ENCODE measurements at regions not wholly inside any gene's neighbourhood (a gene's known extent, or its start where the extent isn't known, plus 50 kb on each side); places are given as distances from the start of the nearest gene placed in this dataset.

DNA sequence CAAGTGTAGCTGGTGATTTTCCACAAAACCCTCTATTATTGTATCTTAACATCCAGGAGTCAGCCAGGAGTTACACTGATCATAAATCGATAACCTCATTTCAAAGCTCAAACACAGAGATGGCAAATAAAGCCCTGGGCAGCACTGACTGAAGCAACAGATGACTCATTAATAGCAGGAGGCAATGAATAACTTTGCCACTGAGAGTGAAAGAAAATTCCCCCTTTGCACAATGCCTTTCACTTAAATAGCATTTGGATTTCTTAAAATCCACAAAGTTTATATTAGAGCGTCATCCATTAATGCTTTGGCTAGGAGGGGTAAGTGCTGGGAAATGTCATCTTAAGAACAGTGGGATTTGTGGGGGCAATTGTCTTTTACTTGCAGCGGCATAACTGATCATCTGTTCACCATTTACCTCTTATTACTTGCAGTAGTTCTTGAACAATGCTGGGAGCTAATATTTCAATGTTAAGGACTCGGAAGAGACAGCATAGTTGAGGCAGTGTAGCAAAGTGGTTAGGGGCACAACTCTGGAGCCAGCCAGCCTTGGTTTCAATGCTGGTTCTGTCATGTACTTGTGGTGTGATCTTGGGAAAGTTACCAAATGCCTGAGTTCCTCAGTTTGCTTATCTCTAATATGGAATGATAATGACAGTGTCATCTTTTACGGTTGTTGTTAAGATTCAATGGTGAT is 630.4 kb upstream of the TBL1XR1 start:
- TF ChIP-seq, protein P1, sequence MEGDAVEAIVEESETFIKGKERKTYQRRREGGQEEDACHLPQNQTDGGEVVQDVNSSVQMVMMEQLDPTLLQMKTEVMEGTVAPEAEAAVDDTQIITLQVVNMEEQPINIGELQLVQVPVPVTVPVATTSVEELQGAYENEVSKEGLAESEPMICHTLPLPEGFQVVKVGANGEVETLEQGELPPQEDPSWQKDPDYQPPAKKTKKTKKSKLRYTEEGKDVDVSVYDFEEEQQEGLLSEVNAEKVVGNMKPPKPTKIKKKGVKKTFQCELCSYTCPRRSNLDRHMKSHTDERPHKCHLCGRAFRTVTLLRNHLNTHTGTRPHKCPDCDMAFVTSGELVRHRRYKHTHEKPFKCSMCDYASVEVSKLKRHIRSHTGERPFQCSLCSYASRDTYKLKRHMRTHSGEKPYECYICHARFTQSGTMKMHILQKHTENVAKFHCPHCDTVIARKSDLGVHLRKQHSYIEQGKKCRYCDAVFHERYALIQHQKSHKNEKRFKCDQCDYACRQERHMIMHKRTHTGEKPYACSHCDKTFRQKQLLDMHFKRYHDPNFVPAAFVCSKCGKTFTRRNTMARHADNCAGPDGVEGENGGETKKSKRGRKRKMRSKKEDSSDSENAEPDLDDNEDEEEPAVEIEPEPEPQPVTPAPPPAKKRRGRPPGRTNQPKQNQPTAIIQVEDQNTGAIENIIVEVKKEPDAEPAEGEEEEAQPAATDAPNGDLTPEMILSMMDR (IDR thresholded peaks at IDR 0.05; ENCODE audit: low read depth, low read length, missing control alignments): no peak
- DNase-seq (ENCODE audit: extremely low read depth, low read depth): peak; percentile 38
- no peak overlapping the region for H3K4me3 ChIP-seq (replicated peaks; ENCODE audit: low read depth, low read length)

DNA sequence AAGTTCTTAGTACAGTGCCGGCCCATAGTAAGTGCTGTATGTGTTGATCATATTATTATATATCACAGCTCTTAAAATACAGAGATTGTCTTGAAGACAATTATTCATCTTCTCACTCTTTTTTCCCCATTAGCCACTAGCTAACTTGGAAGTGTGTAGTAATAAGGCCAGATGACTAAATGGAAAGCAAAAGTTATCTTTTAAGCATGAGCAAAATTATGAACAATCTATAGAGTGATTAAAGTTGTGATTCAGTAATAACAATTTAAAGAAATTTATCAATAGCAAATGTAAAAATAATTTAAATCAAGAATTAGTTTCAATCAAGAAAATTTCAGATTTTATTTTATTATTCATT is 630.9 kb upstream of the TBL1XR1 start:
- no peak overlapping the region for H3K4me3 ChIP-seq (replicated peaks; ENCODE audit: low read depth, low read length)
- TF ChIP-seq, protein P1 (IDR thresholded peaks at IDR 0.05; ENCODE audit: low read depth, low read length, missing control alignments): no peak

DNA sequence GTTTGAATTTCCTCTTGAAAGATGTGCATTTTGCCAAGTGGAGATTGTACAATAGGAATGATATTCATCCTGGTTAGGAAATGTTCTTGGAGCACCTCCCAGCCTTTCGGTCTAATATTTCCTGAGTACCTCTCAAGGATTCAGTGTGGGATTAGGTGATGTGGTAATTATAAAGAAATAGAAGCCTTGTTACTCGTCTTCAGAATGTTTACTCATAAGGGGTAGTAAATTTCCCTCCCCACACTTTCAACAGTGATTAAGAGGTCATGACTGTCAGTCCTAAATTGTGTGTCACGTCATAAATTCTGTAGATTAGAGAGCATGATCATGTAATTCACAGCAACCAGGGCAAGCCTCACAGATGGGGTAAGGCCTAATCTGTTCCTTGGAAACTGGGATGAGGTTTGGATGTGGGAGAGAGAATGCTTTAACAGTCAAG is 633.1 kb upstream of the TBL1XR1 start:
- DNase-seq (ENCODE audit: extremely low read depth, low read depth): peak; percentile 56
- H3K4me3 ChIP-seq (replicated peaks; ENCODE audit: low read depth, low read length): no peak overlapping the region
- TF ChIP-seq, protein P1 (IDR thresholded peaks at IDR 0.05; ENCODE audit: low read depth, low read length, missing control alignments): no peak

More for the DNA sequence above, 630.9 kb upstream of the TBL1XR1 start:
- no peak for DNase-seq (ENCODE audit: extremely low read depth, low read depth)

DNA sequence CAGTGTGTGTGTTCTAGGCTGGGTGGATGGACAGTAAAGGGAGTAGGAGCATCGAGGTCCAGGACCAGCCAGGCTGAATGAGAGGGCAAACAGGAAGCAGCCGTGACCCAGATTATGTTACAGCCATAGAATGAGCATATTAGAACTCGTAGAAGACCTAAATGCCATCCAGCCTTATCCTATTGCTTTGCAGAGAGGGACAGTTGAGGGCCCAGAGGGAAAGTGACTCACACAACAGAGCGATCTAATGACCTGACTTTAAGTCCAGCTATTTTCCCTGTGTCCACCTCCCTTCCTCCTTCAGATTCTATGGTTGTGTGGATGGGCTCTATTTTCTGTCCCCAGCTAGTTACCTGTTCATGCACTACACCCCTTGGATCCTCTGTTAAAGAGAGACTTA is 634.1 kb upstream of the TBL1XR1 start:
- TF ChIP-seq, protein P1 (IDR thresholded peaks at IDR 0.05; ENCODE audit: low read depth, low read length, missing control alignments): no peak
- H3K4me3 ChIP-seq (replicated peaks; ENCODE audit: low read depth, low read length): no peak overlapping the region
- DNase-seq (ENCODE audit: extremely low read depth, low read depth): no peak

DNA sequence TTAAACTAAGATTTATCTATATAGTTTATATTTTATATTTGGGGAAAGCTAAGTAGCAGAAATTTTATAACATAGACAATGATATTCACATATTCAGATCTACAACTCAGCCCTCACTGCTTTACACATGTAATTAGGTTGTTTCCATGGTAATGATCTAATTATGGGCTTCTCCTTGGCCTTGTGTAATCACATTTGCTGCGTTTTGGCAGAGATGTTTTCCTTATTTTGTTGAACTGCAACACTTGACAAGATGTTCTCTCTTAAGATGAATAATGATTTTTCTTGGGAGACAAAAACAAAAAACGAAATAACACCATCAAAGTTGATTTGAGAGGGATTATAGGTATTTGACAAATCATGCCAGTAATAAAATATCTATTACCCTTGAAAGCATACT is 635.6 kb upstream of the TBL1XR1 start:
- DNase-seq (ENCODE audit: extremely low read depth, low read depth): no peak
- H3K4me3 ChIP-seq (replicated peaks; ENCODE audit: low read depth, low read length): no peak overlapping the region
- TF ChIP-seq, protein P1 (IDR thresholded peaks at IDR 0.05; ENCODE audit: low read depth, low read length, missing control alignments): no peak

DNA sequence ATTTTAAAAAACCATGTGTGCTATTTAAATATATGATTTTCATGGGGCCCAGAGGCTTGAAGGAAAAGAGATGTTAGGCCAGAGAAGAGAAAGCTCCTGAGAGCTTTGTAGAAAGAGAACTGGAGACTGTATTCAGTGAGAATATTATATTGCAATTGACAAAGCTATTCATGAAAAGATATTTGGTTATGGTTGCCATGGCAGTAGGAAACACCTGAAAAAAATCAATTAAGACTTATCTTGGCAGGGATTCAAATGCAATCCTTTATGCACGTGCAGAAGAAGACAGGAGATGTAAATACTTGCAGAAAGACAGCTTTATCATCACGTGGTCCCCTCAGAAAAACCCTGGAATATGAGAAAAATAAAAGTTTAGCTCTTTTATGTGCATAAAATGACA is 636.0 kb upstream of the TBL1XR1 start:
- no peak overlapping the region for H3K4me3 ChIP-seq (replicated peaks; ENCODE audit: low read depth, low read length)
- no peak for DNase-seq (ENCODE audit: extremely low read depth, low read depth)
- TF ChIP-seq, protein P1 (IDR thresholded peaks at IDR 0.05; ENCODE audit: low read depth, low read length, missing control alignments): no peak

DNA sequence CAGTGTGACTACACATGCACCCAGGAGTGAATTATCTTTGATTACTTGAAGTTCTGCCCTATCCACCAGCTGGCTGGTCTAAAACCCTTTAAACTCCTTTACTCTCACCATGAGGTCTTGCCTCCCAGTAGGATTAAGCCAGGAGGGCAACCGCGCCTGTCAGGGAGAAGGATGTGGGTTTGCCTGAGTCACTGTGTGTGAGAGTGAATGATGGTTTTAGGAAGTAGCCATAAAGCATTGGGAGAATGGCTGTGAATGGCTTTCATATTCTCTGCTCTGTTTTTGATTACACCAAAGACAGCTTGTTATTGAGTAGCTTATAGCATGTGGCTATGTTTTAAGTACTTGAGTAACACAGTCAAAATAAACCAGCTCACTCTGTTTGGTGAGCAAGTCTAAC is 637.7 kb upstream of the TBL1XR1 start:
- H3K4me3 ChIP-seq (replicated peaks; ENCODE audit: low read depth, low read length): no peak overlapping the region
- TF ChIP-seq, protein P1 (IDR thresholded peaks at IDR 0.05; ENCODE audit: low read depth, low read length, missing control alignments): no peak
- peak; percentile 96 for DNase-seq (ENCODE audit: extremely low read depth, low read depth)

Measured in HFF-Myc (cell line).